ENCODE measurements at regions not wholly inside any gene's neighbourhood (a gene's known extent, or its start where the extent isn't known, plus 50 kb on each side); places are given as distances from the start of the nearest gene placed in this dataset.
"Not testable (repeated sequence)": the region's sequence is repeated elsewhere in the genome, so short reads cannot be mapped to it uniquely, and the experiment has no call there.

- no CpG with 5 or more reads among the region's 2 CpGs for WGBS (ENCODE audit: insufficient coverage, insufficient read length)
- no peaks in the 10 kb centered on the region for H3K27me3 ChIP-seq (ENCODE audit: control insufficient read depth, insufficient read depth, low read length)
- no peak for DNase-seq (ENCODE audit: low read depth, low spot score)
Observed at GRCh38 chr19:28359431-28360414, 853.2 kb downstream of the UQCRFS1 start.

GRCh38 chr19:28358633-28359032 is 854.3 kb downstream of the UQCRFS1 start:
- Histone ChIP-seq H3K4me3 (ENCODE audit: low read length) (no peak overlapping the region), H3K27me3 (ENCODE audit: control insufficient read depth, insufficient read depth, low read length) (no peaks in the 10 kb centered on the region), H3K9me3 (ENCODE audit: control insufficient read depth, insufficient read depth, low read length) (no peaks in the 10 kb centered on the region), H3K4me1 (ENCODE audit: control insufficient read depth, insufficient read depth, low read length) (no peaks in the 10 kb centered on the region), H3K27ac (ENCODE audit: low read length) (no peak overlapping the region), H3K36me3 (ENCODE audit: control insufficient read depth, insufficient read depth, low read length) (no peaks in the 10 kb centered on the region)
- DNase-seq (ENCODE audit: low read depth, low spot score), result no peak
- no CpG with 5 or more reads among the region's 2 CpGs for WGBS (ENCODE audit: insufficient coverage, insufficient read length)

More at GRCh38 chr19:28359431-28360414, 853.2 kb downstream of the UQCRFS1 start:
- H3K4me3 ChIP-seq (ENCODE audit: low read length), result no peak overlapping the region
- H3K4me1 ChIP-seq (ENCODE audit: control insufficient read depth, insufficient read depth, low read length), result no peaks in the 10 kb centered on the region
- H3K9me3 ChIP-seq (ENCODE audit: control insufficient read depth, insufficient read depth, low read length), result no peaks in the 10 kb centered on the region
- no peak overlapping the region for H3K27ac ChIP-seq (ENCODE audit: low read length)
- H3K36me3 ChIP-seq (ENCODE audit: control insufficient read depth, insufficient read depth, low read length), result no peaks in the 10 kb centered on the region

- no CpG with 5 or more reads among the region's 3 CpGs for WGBS (ENCODE audit: insufficient coverage, insufficient read length)
- DNase-seq (ENCODE audit: low read depth, low spot score), result no peak
- no peaks in the 10 kb centered on the region for H3K4me1 ChIP-seq (ENCODE audit: control insufficient read depth, insufficient read depth, low read length)
- no peaks in the 10 kb centered on the region for H3K36me3 ChIP-seq (ENCODE audit: control insufficient read depth, insufficient read depth, low read length)
- no peaks in the 10 kb centered on the region for H3K9me3 ChIP-seq (ENCODE audit: control insufficient read depth, insufficient read depth, low read length)
- H3K27ac ChIP-seq (ENCODE audit: low read length), result no peak overlapping the region
- H3K4me3 ChIP-seq (ENCODE audit: low read length), result no peak overlapping the region
- H3K27me3 ChIP-seq (ENCODE audit: control insufficient read depth, insufficient read depth, low read length), result no peaks in the 10 kb centered on the region
Observed at GRCh38 chr19:28351761-28352160, 861.2 kb downstream of the UQCRFS1 start.

- WGBS (ENCODE audit: insufficient coverage, insufficient read length), result no CpG with 5 or more reads among the region's 6 CpGs
- H3K4me3 ChIP-seq (ENCODE audit: low read length); H3K9me3 ChIP-seq (ENCODE audit: control insufficient read depth, insufficient read depth, low read length); H3K27me3 ChIP-seq (ENCODE audit: control insufficient read depth, insufficient read depth, low read length); H3K36me3 ChIP-seq (ENCODE audit: control insufficient read depth, insufficient read depth, low read length); DNase-seq (ENCODE audit: low read depth, low spot score); H3K27ac ChIP-seq (ENCODE audit: low read length); H3K4me1 ChIP-seq (ENCODE audit: control insufficient read depth, insufficient read depth, low read length): not testable (repeated sequence)
Observed at GRCh38 chr19:28351321-28351720, 861.6 kb downstream of the UQCRFS1 start.

GRCh38 chr19:28350673-28351072 is 862.3 kb downstream of the UQCRFS1 start:
- no CpG with 5 or more reads among the region's 5 CpGs for WGBS (ENCODE audit: insufficient coverage, insufficient read length)
- no peaks in the 10 kb centered on the region for H3K9me3 ChIP-seq (ENCODE audit: control insufficient read depth, insufficient read depth, low read length)

GRCh38 chr19:28350037-28350436 is 862.9 kb downstream of the UQCRFS1 start:
- no peak overlapping the region for H3K4me3 ChIP-seq (ENCODE audit: low read length)
- no peak overlapping the region for H3K27ac ChIP-seq (ENCODE audit: low read length)
- no peaks in the 10 kb centered on the region for H3K27me3 ChIP-seq (ENCODE audit: control insufficient read depth, insufficient read depth, low read length)
- no peaks in the 10 kb centered on the region for H3K4me1 ChIP-seq (ENCODE audit: control insufficient read depth, insufficient read depth, low read length)
- no peak for DNase-seq (ENCODE audit: low read depth, low spot score)
- no peaks in the 10 kb centered on the region for H3K36me3 ChIP-seq (ENCODE audit: control insufficient read depth, insufficient read depth, low read length)
- no peaks in the 10 kb centered on the region for H3K9me3 ChIP-seq (ENCODE audit: control insufficient read depth, insufficient read depth, low read length)
- WGBS (ENCODE audit: insufficient coverage, insufficient read length), result no CpG with 5 or more reads among the region's 4 CpGs

More at GRCh38 chr19:28350673-28351072, 862.3 kb downstream of the UQCRFS1 start:
- no peaks in the 10 kb centered on the region for H3K36me3 ChIP-seq (ENCODE audit: control insufficient read depth, insufficient read depth, low read length)
- no peaks in the 10 kb centered on the region for H3K4me1 ChIP-seq (ENCODE audit: control insufficient read depth, insufficient read depth, low read length)
- no peak for DNase-seq (ENCODE audit: low read depth, low spot score)
- no peak overlapping the region for H3K4me3 ChIP-seq (ENCODE audit: low read length)
- no peak overlapping the region for H3K27ac ChIP-seq (ENCODE audit: low read length)
- H3K27me3 ChIP-seq (ENCODE audit: control insufficient read depth, insufficient read depth, low read length), result no peaks in the 10 kb centered on the region

- Histone ChIP-seq H3K27ac (ENCODE audit: low read length) (no peak overlapping the region), H3K4me3 (ENCODE audit: low read length) (no peak overlapping the region), H3K4me1 (ENCODE audit: control insufficient read depth, insufficient read depth, low read length) (no peaks in the 10 kb centered on the region), H3K36me3 (ENCODE audit: control insufficient read depth, insufficient read depth, low read length) (no peaks in the 10 kb centered on the region), H3K9me3 (ENCODE audit: control insufficient read depth, insufficient read depth, low read length) (no peaks in the 10 kb centered on the region), H3K27me3 (ENCODE audit: control insufficient read depth, insufficient read depth, low read length) (no peaks in the 10 kb centered on the region)
- DNase-seq (ENCODE audit: low read depth, low spot score), result no peak
- no CpG with 5 or more reads among the region's 2 CpGs for WGBS (ENCODE audit: insufficient coverage, insufficient read length)
Observed at GRCh38 chr19:28349604-28350003, 863.3 kb downstream of the UQCRFS1 start.

GRCh38 chr19:28345811-28346210 is 867.1 kb downstream of the UQCRFS1 start:
- H3K9me3 ChIP-seq (ENCODE audit: control insufficient read depth, insufficient read depth, low read length), result no peaks in the 10 kb centered on the region
- DNase-seq (ENCODE audit: low read depth, low spot score), result no peak
- H3K27ac ChIP-seq (ENCODE audit: low read length), result no peak overlapping the region
- no peaks in the 10 kb centered on the region for H3K36me3 ChIP-seq (ENCODE audit: control insufficient read depth, insufficient read depth, low read length)
- no CpG with 5 or more reads among the region's 3 CpGs for WGBS (ENCODE audit: insufficient coverage, insufficient read length)
- H3K4me3 ChIP-seq (ENCODE audit: low read length), result no peak overlapping the region
- no peaks in the 10 kb centered on the region for H3K4me1 ChIP-seq (ENCODE audit: control insufficient read depth, insufficient read depth, low read length)
- no peaks in the 10 kb centered on the region for H3K27me3 ChIP-seq (ENCODE audit: control insufficient read depth, insufficient read depth, low read length)

- no peak for DNase-seq (ENCODE audit: low read depth, low spot score)
- Histone ChIP-seq H3K9me3 (ENCODE audit: control insufficient read depth, insufficient read depth, low read length) (no peaks in the 10 kb centered on the region), H3K4me1 (ENCODE audit: control insufficient read depth, insufficient read depth, low read length) (no peaks in the 10 kb centered on the region), H3K27me3 (ENCODE audit: control insufficient read depth, insufficient read depth, low read length) (no peaks in the 10 kb centered on the region), H3K4me3 (ENCODE audit: low read length) (no peak overlapping the region), H3K27ac (ENCODE audit: low read length) (no peak overlapping the region), H3K36me3 (ENCODE audit: control insufficient read depth, insufficient read depth, low read length) (no peaks in the 10 kb centered on the region)
- WGBS (ENCODE audit: insufficient coverage, insufficient read length), result no CpG with 5 or more reads among the region's 5 CpGs
Observed at GRCh38 chr19:28341810-28342350, 871.1 kb downstream of the UQCRFS1 start.

- Histone ChIP-seq H3K4me1 (ENCODE audit: control insufficient read depth, insufficient read depth, low read length) (no peaks in the 10 kb centered on the region), H3K9me3 (ENCODE audit: control insufficient read depth, insufficient read depth, low read length) (no peaks in the 10 kb centered on the region), H3K27me3 (ENCODE audit: control insufficient read depth, insufficient read depth, low read length) (no peaks in the 10 kb centered on the region), H3K4me3 (ENCODE audit: low read length) (no peak overlapping the region), H3K27ac (ENCODE audit: low read length) (no peak overlapping the region), H3K36me3 (ENCODE audit: control insufficient read depth, insufficient read depth, low read length) (no peaks in the 10 kb centered on the region)
- no CpG with 5 or more reads among the region's 4 CpGs for WGBS (ENCODE audit: insufficient coverage, insufficient read length)
- DNase-seq (ENCODE audit: low read depth, low spot score), result no peak
Observed at GRCh38 chr19:28334419-28334818, 878.5 kb downstream of the UQCRFS1 start.

Data from iPS DF 6.9 (cell line).